CD4-positive, alpha-beta T cell treated with Interleukin-6 for 4 hours (primary cell): ENCODE measurements at regions not wholly inside any gene's neighbourhood (a gene's known extent, or its start where the extent isn't known, plus 50 kb on each side); places are given as distances from the start of the nearest gene placed in this dataset.

ENCODE experiments used
- DNase-seq: peaks from one replicate; pipeline ENCODE4 v3.0.0-alpha.2; 2020; ENCODE audit warnings: mixed read lengths

- no peak for DNase-seq
Observed at GRCh38 chr3:177585271-177585670, 388.0 kb upstream of the TBL1XR1 start.

- no peak for DNase-seq
Observed at GRCh38 chr3:177589041-177589650, 391.9 kb upstream of the TBL1XR1 start.

- no peak for DNase-seq
Observed at GRCh38 chr3:177589911-177590381, 392.7 kb upstream of the TBL1XR1 start.

DNA sequence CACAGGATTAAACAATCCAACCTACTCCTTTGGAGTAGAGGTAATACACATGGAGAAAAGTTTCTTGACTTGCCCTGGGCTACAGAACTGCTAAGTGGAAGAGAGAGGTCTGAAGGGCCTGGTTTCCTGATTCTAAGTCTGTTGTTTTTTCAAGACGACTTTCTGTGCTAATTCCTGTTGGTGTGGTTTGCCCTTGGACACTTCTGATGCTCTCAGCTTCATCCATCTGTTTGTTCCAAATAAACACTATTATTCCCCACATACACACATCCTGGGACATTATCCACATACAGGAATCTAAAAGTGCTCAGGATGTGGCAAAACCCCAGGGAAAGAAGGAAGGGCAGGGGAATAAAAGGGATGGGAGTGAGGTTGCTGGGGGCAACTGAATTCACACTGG is 393.5 kb upstream of the TBL1XR1 start:
- no peak for DNase-seq

DNA sequence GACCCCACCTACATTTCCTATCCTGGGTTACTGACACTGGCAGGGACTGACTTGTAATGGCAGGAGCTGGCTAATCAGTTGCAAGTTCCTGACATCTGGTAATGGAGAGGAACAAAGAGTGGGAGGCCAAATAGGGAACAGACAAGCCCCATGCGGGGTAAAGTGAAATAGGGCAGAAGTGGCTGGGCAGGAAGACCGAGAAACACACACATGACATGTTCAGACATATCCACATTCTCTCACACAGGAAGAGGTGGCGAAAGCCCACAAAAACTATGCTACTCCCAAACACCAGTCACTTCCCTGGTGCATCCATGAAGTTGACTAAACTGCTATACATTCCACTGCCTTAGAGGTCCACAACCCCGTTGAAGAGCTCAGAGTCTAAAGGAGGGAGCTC is 394.1 kb upstream of the TBL1XR1 start:
- no peak for DNase-seq

DNA sequence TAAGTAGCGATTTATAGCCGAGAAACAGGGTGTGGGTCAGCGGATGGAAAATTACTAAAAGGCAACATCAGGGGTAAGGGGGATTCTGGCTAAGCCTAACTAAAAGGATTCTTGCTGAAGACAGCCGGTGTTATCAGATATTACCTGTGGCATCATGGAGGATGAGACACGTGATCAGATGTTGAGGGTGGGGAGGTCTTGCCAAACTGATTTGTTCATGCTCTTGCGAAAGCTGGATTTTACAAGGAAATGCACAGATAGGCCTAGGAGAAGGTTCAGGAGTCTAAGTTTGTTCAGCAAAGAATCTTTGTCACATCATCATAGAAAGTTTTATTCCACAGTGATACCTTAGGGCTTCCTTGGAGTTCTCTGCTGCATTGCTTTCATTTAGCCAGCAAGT is 396.8 kb upstream of the TBL1XR1 start:
- DNase-seq, result no peak

GRCh38 chr3:177595530-177596188 is 398.4 kb upstream of the TBL1XR1 start:
- no peak for DNase-seq

GRCh38 chr3:177596248-177596815 is 399.1 kb upstream of the TBL1XR1 start:
- no peak for DNase-seq

GRCh38 chr3:177596816-177597271 is 399.6 kb upstream of the TBL1XR1 start:
- DNase-seq, result no peak

GRCh38 chr3:177597311-177598096 is 400.2 kb upstream of the TBL1XR1 start:
- peak; percentile 27 for DNase-seq

DNA sequence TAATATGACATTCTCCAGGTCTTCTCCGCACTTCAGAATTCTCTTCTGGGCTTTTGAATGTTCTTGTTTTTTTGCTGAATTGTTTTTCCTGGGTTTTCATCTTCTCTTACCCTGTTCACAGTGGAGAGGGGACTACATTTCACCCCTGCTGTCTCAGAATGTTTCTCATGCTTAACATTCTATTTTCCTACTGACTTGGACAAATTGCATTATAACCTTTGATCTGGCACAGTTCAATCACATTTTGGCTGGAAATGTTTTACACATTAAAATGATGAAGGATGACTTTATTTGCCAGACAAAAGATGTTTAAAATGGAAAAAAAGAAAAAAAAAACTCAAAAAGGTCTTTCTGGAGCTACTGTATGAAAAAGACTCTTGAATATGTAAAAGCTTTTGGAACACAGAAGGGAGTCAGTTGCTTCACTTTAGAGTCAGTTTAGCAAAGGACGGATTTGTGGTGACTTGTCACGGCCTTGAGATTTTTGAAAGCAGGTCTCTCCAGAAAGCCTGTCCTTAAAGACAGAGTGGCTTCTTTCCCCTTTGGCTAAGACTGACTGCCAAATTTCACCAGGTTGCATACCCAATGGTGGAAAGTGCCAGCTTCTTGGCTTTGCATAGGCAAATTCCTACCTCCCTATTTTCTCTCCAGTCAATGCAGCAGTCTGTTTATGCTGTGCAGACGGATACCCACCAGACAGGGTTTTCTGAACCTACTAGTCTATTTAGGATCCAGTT is 401.0 kb upstream of the TBL1XR1 start:
- no peak for DNase-seq

DNA sequence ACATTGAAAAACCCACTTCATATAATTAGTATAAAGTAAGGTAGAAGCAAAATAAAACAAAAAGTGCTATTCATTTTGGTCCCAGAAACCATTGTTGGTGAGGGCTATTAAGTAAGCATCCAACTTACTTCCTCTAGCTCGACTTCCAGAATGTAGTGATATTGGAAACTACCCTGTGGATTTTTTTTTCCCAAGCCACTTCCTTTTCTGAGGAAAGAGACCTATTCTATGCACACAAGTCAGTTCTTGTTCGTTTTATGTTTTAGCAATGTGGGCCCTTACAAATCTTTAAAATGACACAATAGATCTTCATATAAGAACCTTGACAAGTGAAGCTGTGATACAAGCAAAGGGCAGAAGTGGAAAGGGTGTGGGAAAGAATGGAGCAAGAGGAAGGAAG is 402.0 kb upstream of the TBL1XR1 start:
- DNase-seq, result no peak

- no peak for DNase-seq
Observed at GRCh38 chr3:177599837-177600236, 402.6 kb upstream of the TBL1XR1 start.

- DNase-seq, result no peak
Observed at GRCh38 chr3:177600411-177600810, 403.1 kb upstream of the TBL1XR1 start.

DNA sequence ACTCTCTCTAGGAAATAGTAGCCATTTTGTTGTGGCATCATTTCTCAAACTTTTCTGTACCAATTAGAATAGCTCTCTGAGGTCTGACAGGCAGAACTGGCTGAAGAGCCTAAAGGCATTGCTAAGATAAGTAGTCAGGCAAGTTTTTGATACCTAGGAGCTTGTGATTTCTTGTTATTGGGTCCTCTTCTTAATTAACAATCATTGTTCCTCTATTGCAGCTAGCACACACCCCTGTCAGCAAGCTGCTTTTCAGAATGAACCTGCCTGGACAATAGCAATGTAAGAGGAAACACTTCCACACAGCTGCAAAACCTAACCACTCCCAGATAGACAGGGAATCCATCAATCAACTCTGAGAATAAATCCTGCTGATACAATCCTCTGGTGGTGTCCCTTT is 403.9 kb upstream of the TBL1XR1 start:
- DNase-seq, result no peak

DNA sequence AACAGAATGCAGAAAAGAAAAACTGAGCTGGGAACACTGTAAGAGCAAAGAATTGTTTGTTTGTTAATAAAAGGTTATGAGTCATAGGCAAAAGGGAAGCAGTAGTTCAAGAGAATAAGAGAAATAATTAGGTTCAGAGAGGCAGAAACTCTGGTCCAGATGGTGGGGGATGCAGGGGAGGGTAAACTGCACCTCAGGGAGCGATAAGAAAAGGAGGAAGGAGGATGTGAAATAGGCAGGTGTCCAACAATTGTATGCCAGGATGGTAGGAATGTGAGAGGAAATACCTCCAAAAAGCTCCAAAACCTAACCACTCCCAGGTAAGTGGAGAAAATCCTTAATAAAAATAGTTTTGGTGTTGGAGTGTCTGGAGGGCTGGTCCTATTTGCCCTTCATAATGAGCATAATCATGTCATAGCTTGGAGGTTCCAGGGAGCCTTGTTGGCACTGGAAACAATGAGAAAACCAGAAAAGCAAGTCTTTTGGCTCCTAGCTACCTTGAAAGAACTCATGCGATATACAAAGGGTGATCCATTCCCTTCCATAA is 405.4 kb upstream of the TBL1XR1 start:
- DNase-seq, result no peak

GRCh38 chr3:177603148-177603603 is 405.9 kb upstream of the TBL1XR1 start:
- DNase-seq, result no peak

DNA sequence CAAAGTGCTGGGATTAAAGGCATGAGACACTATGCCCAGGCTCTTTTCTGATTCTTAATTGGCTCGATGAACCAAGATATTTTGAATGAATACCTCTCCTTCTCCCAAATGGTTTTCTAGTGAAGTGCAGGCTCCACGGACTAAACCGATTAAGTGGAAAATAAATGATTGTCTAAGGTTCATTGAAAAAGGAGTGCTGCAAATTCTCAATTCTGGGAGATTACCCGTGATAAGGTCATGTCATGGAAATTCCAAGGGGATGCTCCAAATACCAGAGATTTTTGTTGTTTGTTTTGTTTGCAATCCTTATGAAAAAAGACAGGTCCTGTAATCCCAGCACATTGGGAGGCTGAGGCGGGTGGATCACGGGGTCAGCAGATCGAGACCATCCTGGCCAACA is 406.9 kb upstream of the TBL1XR1 start:
- no peak for DNase-seq

- DNase-seq, result peak; percentile 21
Observed at GRCh38 chr3:177606891-177607290, 409.6 kb upstream of the TBL1XR1 start.

- no peak for DNase-seq
Observed at GRCh38 chr3:177607589-177607988, 410.3 kb upstream of the TBL1XR1 start.

- DNase-seq, result no peak
Observed at GRCh38 chr3:177608443-177608842, 411.2 kb upstream of the TBL1XR1 start.

- DNase-seq, result no peak
Observed at GRCh38 chr3:177609613-177610012, 412.3 kb upstream of the TBL1XR1 start.
